ENCODE measurements at regions not wholly inside any gene's neighbourhood (a gene's known extent, or its start where the extent isn't known, plus 50 kb on each side); places are given as distances from the start of the nearest gene placed in this dataset.

DNA sequence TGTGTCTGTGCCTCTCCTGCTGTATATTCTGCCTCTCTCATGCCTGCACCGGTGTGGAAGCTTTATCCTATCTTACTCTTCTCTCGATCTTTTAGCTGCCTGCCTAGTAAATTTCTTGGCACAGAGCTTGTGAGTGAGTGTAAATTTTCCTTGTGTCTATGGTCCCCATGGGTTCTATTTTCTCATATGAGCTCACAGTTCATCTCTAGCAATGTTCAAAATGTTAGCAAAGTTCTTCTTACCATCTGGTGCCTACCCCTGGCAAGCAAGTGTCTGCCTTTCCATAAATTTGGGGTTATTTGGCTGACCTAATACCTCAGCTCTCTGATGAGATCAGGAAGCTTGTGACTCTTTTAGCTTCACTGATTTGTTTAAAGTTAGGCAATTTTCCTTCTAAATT is 572.1 kb upstream of the BRINP3 start:
- TF ChIP-seq CTCF (conservative IDR thresholded peaks at IDR 0.05 in 1 of 2, IDR thresholded peaks at IDR 0.05 in 1 of 2; ENCODE audit: extremely low read depth in 1 of 2, insufficient read depth in 1 of 2, low read depth in 1 of 2, low read length in 2 of 2) (no peak), EZH2 (IDR thresholded peaks at IDR 0.05; ENCODE audit: borderline replicate concordance, low read length) (no peak)

All from mammary epithelial cell (primary cell).